CD4-positive, alpha-beta T cell (primary cell): ENCODE measurements at regions not wholly inside any gene's neighbourhood (a gene's known extent, or its start where the extent isn't known, plus 50 kb on each side); places are given as distances from the start of the nearest gene placed in this dataset.

Experiments
- ATAC-seq: fragments of 200-7000 bp; cut with Tn5 transposase; one replicate; pipeline ENCODE4 v1.10.0; 2022; ENCODE audit warnings: mild to moderate bottlenecking; ENCODE audit not compliant: poor library complexity
- CTCF ChIA-PET: fragments of 350-600 bp; sonication (Branson Sonifier 250); formaldehyde crosslinking; loops from one replicate; lab custom pipeline; 2021; ENCODE audit warnings: antibody characterized with exemption, inconsistent platforms; lab: Charles Lee
- POLR2A ChIA-PET: fragments of 350-600 bp; sonication (Branson Sonifier 250); formaldehyde crosslinking; loops from one replicate; lab custom pipeline; 2021; ENCODE audit warnings: antibody characterized with exemption, inconsistent platforms; lab: Charles Lee
- DNase-seq, 14 experiments: peaks; one replicate each; pipeline ENCODE4 v3.0.0-alpha.2; 2013 to 2020; ENCODE audit warnings: mixed read lengths in 2 of 14
- H3K27ac ChIP-seq, 2 donors: one replicate each; pipeline versions ENCODE4 v1.5.1 to v1.7.0; 2013; ENCODE audit warnings: low read length in 2 of 2, low read depth in 1 of 2, mild to moderate bottlenecking in 1 of 2
- H3K27me3 ChIP-seq, 2 experiments: 1 replicate in 1 of 2; 2 replicates in 1 of 2; pipeline versions ENCODE4 v1.6.1 to v1.7.0; 2013; ENCODE audit warnings: low read length in 2 of 2, control low read depth in 1 of 2, mild to moderate bottlenecking in 1 of 2, moderate library complexity in 1 of 2; ENCODE audit not compliant: insufficient read depth in 2 of 2, control insufficient read depth in 1 of 2
- H3K36me3 ChIP-seq: one replicate; pipeline ENCODE4 v1.6.1; 2013; ENCODE audit warnings: low read length, control low read depth; ENCODE audit not compliant: insufficient read depth
- H3K4me1 ChIP-seq: one replicate; pipeline ENCODE4 v1.6.1; 2013; ENCODE audit warnings: low read length, control low read depth; ENCODE audit not compliant: insufficient read depth
- H3K4me3 ChIP-seq: one replicate; pipeline ENCODE4 v1.5.1; 2013; ENCODE audit warnings: mild to moderate bottlenecking, low read length, moderate library complexity
- H3K9me3 ChIP-seq, 2 experiments: 1 replicate in 1 of 2; 2 replicates in 1 of 2; pipeline versions ENCODE4 v1.6.1 to v1.7.0; 2013; ENCODE audit warnings: low read length in 2 of 2, mild to moderate bottlenecking in 2 of 2, control low read depth in 1 of 2, moderate library complexity in 1 of 2; ENCODE audit not compliant: control insufficient read depth in 1 of 2, insufficient read depth in 1 of 2
- H3K27ac Mint-ChIP-seq: one replicate; pipeline ENCODE4 v1.8.0; 2020; ENCODE audit warnings: mixed read lengths
- H3K27me3 Mint-ChIP-seq: one replicate; pipeline ENCODE4 v1.8.0; 2021; ENCODE audit warnings: mixed read lengths
- H3K36me3 Mint-ChIP-seq: one replicate; pipeline ENCODE4 v1.8.0; 2021; ENCODE audit warnings: low read depth, mixed read lengths
- H3K4me1 Mint-ChIP-seq: one replicate; pipeline ENCODE4 v1.8.0; 2021; ENCODE audit warnings: low read depth, mixed read lengths
- H3K4me3 Mint-ChIP-seq: one replicate; pipeline ENCODE4 v1.8.0; 2020; ENCODE audit warnings: mild to moderate bottlenecking, mixed read lengths
- H3K9me3 Mint-ChIP-seq: one replicate; pipeline ENCODE4 v1.8.0; 2020; ENCODE audit warnings: mixed read lengths
- CTCF ChIP-seq: fragments of 200-600 bp; IDR thresholded peaks from one replicate; pipeline ENCODE4 v1.8.0; 2022; ENCODE audit warnings: antibody characterized with exemption, mild to moderate bottlenecking
- intact Hi-C, 2 experiments: fragments of 100-400 bp; cut with DNase I in 1 of 2; cut with micrococcal nuclease in 1 of 2; formaldehyde crosslinking; loops; one replicate each; pipeline versions ENCODE4 v1.15.1 to v1.9.0; 2023 to 2025; cut with DNase I, micrococcal nuclease

DNA sequence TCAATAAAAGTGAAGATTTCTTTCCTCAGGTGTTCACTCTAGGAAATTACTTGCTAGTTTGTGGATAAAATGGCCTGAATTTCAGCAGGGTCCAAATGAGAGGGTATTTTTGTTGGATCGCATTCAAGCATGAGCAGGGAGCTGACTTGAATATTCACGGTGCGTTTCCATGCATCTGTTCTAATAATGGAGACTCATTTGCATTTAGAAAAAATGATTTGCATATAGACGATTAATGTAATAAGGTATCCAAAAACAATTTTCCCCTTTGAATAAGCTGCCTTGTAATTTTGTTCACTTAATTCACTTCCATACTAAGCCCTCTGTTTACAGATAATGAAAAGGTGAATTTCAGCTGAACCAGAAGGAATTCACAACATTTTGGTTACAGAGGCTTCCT lies 130.9 kb upstream of the AJAP1 start:
- Histone ChIP-seq H3K36me3 (no peaks in the 10 kb centered on the region), H3K4me3 (no peak overlapping the region), H3K9me3 (no peaks in the 10 kb centered on the region), H3K27me3 (peaks cover 0 to 2% of the 10 kb centered on the region in 2 experiments), H3K27ac (no peak overlapping the region), H3K4me1 (no peaks in the 10 kb centered on the region)
- Mint-ChIP-seq H3K4me3 (no peak overlapping the region), H3K9me3 (no peaks in the 10 kb centered on the region), H3K4me1 (no peaks in the 10 kb centered on the region), H3K27me3 (peaks cover 14% of the 10 kb centered on the region), H3K27ac (no peak overlapping the region), H3K36me3 (no peaks in the 10 kb centered on the region)
- ChIA-PET POLR2A (no interaction called here), CTCF (no interaction called here)
- intact Hi-C loops = no loop called here
- ATAC-seq (no peak), DNase-seq (no peak)
- TF ChIP-seq CTCF = no peak

DNA sequence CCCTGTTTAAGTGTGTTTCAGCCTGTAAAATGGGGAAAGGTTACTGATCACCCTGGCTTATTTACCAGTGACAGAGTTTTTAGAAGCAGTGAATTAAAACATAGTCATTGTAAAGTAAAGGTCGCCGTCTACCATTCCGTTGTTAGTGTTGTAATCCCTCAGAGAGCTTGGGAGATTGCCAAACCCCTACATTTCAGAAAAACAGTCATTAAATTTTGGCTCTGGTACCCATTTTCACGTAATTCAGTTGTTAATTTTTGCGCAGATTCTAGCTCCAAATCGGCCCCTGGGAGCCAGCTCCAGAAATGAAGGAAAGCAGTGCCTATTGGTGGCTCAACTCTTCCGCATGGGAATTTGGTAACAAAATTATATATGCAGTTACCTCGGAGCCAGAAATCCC lies 127.7 kb upstream of the AJAP1 start:
- no peaks in the 10 kb centered on the region for H3K9me3 Mint-ChIP-seq
- no peak for DNase-seq
- Histone ChIP-seq H3K4me1 (no peaks in the 10 kb centered on the region), H3K36me3 (no peaks in the 10 kb centered on the region), H3K4me3 (no peak overlapping the region), H3K27ac (no peak overlapping the region), H3K27me3 (peaks cover 0 to 2% of the 10 kb centered on the region in 2 experiments), H3K9me3 (no peaks in the 10 kb centered on the region)
- POLR2A ChIA-PET = no interaction called here
- ATAC-seq = no peak
- H3K27ac Mint-ChIP-seq = no peak overlapping the region
- TF ChIP-seq CTCF = no peak
- peaks cover 6% of the 10 kb centered on the region for H3K27me3 Mint-ChIP-seq
- intact Hi-C loops = no loop called here
- no peaks in the 10 kb centered on the region for H3K4me1 Mint-ChIP-seq
- no peak overlapping the region for H3K4me3 Mint-ChIP-seq
- no peaks in the 10 kb centered on the region for H3K36me3 Mint-ChIP-seq
- CTCF ChIA-PET = no interaction called here

GRCh38 chr1:4527819-4528218 lies 126.6 kb upstream of the AJAP1 start:
- TF ChIP-seq CTCF = no peak
- Histone ChIP-seq H3K4me3 (no peak overlapping the region), H3K36me3 (no peaks in the 10 kb centered on the region), H3K4me1 (no peaks in the 10 kb centered on the region), H3K9me3 (no peaks in the 10 kb centered on the region), H3K27ac (no peak overlapping the region), H3K27me3 (peaks cover 0 to 2% of the 10 kb centered on the region in 2 experiments)
- ATAC-seq (no peak), DNase-seq (no peak)
- Mint-ChIP-seq H3K27ac (no peak overlapping the region), H3K27me3 (peaks cover 10% of the 10 kb centered on the region), H3K4me3 (no peak overlapping the region), H3K4me1 (no peaks in the 10 kb centered on the region), H3K36me3 (no peaks in the 10 kb centered on the region), H3K9me3 (no peaks in the 10 kb centered on the region)
- CTCF ChIA-PET = no interaction called here
- POLR2A ChIA-PET = no interaction called here
- intact Hi-C loops = no loop called here
